H1 (cell line): ENCODE measurements at regions not wholly inside any gene's neighbourhood (a gene's known extent, or its start where the extent isn't known, plus 50 kb on each side); places are given as distances from the start of the nearest gene placed in this dataset.

Source experiments
- KDM5A ChIP-seq: fragments of 200-600 bp; IDR thresholded peaks from 2 replicates; pipeline ENCODE4 v1.7.1; 2012; ENCODE audit warnings: mild to moderate bottlenecking, low read length, inconsistent platforms, mixed read lengths
- SP4 ChIP-seq: IDR thresholded peaks from 2 replicates; pipeline ENCODE4 v1.6.1; 2012; ENCODE audit warnings: low read length, inconsistent platforms
- TF ChIP-seq, protein P1 (sequence below): fragments of 300-600 bp; sonication (generic); IDR thresholded peaks from 2 replicates; pipeline ENCODE4 v1.7.1; 2012; ENCODE audit warnings: low read length, moderate library complexity, mild to moderate bottlenecking, inconsistent platforms; ENCODE audit not compliant: insufficient replicate concordance

DNA sequence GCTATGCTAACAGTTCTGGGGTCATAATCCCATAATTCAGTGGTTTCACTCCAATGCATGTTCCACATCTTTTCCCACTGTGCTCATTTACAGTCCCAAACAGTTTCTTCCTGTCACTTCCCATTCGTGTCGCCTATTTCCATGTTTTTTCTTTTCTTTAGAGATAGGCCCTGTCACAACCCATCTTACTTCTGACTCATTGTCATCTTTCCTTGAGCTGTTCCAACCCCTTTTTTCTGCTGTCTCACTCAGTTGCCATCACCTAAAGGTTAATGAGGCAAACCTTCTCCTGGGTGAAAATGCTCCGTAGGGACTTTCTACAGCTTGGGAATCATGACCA lies 814.5 kb downstream of the VGLL3 start (continued):
- TF ChIP-seq, protein P1, sequence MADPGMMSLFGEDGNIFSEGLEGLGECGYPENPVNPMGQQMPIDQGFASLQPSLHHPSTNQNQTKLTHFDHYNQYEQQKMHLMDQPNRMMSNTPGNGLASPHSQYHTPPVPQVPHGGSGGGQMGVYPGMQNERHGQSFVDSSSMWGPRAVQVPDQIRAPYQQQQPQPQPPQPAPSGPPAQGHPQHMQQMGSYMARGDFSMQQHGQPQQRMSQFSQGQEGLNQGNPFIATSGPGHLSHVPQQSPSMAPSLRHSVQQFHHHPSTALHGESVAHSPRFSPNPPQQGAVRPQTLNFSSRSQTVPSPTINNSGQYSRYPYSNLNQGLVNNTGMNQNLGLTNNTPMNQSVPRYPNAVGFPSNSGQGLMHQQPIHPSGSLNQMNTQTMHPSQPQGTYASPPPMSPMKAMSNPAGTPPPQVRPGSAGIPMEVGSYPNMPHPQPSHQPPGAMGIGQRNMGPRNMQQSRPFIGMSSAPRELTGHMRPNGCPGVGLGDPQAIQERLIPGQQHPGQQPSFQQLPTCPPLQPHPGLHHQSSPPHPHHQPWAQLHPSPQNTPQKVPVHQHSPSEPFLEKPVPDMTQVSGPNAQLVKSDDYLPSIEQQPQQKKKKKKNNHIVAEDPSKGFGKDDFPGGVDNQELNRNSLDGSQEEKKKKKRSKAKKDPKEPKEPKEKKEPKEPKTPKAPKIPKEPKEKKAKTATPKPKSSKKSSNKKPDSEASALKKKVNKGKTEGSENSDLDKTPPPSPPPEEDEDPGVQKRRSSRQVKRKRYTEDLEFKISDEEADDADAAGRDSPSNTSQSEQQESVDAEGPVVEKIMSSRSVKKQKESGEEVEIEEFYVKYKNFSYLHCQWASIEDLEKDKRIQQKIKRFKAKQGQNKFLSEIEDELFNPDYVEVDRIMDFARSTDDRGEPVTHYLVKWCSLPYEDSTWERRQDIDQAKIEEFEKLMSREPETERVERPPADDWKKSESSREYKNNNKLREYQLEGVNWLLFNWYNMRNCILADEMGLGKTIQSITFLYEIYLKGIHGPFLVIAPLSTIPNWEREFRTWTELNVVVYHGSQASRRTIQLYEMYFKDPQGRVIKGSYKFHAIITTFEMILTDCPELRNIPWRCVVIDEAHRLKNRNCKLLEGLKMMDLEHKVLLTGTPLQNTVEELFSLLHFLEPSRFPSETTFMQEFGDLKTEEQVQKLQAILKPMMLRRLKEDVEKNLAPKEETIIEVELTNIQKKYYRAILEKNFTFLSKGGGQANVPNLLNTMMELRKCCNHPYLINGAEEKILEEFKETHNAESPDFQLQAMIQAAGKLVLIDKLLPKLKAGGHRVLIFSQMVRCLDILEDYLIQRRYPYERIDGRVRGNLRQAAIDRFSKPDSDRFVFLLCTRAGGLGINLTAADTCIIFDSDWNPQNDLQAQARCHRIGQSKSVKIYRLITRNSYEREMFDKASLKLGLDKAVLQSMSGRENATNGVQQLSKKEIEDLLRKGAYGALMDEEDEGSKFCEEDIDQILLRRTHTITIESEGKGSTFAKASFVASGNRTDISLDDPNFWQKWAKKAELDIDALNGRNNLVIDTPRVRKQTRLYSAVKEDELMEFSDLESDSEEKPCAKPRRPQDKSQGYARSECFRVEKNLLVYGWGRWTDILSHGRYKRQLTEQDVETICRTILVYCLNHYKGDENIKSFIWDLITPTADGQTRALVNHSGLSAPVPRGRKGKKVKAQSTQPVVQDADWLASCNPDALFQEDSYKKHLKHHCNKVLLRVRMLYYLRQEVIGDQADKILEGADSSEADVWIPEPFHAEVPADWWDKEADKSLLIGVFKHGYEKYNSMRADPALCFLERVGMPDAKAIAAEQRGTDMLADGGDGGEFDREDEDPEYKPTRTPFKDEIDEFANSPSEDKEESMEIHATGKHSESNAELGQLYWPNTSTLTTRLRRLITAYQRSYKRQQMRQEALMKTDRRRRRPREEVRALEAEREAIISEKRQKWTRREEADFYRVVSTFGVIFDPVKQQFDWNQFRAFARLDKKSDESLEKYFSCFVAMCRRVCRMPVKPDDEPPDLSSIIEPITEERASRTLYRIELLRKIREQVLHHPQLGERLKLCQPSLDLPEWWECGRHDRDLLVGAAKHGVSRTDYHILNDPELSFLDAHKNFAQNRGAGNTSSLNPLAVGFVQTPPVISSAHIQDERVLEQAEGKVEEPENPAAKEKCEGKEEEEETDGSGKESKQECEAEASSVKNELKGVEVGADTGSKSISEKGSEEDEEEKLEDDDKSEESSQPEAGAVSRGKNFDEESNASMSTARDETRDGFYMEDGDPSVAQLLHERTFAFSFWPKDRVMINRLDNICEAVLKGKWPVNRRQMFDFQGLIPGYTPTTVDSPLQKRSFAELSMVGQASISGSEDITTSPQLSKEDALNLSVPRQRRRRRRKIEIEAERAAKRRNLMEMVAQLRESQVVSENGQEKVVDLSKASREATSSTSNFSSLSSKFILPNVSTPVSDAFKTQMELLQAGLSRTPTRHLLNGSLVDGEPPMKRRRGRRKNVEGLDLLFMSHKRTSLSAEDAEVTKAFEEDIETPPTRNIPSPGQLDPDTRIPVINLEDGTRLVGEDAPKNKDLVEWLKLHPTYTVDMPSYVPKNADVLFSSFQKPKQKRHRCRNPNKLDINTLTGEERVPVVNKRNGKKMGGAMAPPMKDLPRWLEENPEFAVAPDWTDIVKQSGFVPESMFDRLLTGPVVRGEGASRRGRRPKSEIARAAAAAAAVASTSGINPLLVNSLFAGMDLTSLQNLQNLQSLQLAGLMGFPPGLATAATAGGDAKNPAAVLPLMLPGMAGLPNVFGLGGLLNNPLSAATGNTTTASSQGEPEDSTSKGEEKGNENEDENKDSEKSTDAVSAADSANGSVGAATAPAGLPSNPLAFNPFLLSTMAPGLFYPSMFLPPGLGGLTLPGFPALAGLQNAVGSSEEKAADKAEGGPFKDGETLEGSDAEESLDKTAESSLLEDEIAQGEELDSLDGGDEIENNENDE: no peak
- no peak for TF ChIP-seq SP4
- no peak for TF ChIP-seq KDM5A
